Head of caudate nucleus (tissue), 42 donors: ENCODE measurements at regions not wholly inside any gene's neighbourhood (a gene's known extent, or its start where the extent isn't known, plus 50 kb on each side); places are given as distances from the start of the nearest gene placed in this dataset.
"Not testable (repeated sequence)": the region's sequence is repeated elsewhere in the genome, so short reads cannot be mapped to it uniquely, and the experiment has no call there.

Source experiments
- DNase-seq, 42 donors: peaks; one replicate each; pipeline versions ENCODE4 v3.0.0 to v3.0.0-alpha.2; 2020 to 2021; ENCODE audit warnings: mixed read lengths in 7 of 42
- intact Hi-C: fragments of 100-400 bp; cut with DNase I; formaldehyde crosslinking; loops from one replicate; pipeline ENCODE4 v1.15.0; 2022

GRCh38 chr12:83335748-83336147 is 649.0 kb downstream of the TMTC2 start:
- DNase-seq = no peak
- intact Hi-C loops = no loop called here

DNA sequence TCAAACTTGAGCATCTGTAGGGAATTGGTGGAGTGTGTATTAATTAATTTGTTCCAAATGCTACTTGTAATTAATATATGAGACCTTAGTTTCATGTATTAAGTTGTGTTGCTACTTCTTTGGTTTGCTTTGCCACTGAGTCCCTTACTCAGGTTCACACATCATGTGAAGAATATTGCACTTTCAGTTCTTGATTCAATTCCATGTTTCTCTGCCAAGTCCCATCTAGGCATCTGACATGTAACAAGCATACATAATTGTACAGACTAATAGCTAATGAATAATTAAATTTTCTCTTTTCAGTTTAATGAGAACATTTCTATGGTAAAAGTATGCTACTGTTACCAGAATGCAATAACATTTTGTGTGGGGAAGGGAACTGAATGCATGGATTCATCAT is 640.0 kb downstream of the TMTC2 start:
- intact Hi-C loops = no loop called here
- no peak for DNase-seq

DNA sequence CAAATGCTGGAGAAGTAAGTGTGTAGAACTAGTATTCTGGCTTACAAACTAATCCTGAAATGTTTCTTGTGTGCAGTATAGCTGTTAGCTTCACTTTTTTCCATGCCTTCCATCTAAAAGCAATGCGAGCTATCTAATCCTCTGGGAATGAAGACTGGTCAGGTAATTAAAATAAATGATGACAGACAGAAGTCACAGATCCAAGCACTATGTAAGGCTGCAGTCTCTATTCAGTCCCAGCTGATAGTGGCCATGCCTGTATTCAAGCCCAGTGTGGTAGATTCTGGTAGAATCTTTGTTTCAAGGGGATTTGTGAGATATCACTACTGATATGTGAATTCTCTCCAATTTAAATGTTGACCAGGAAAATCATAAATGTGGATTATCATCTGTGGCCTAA is 637.2 kb downstream of the TMTC2 start:
- no peak for DNase-seq
- intact Hi-C loops = no loop called here

- intact Hi-C loops = no loop called here
- DNase-seq = no peak
These were observed 636.1 kb downstream of the TMTC2 start for GRCh38 chr12:83322809-83323208.

DNA sequence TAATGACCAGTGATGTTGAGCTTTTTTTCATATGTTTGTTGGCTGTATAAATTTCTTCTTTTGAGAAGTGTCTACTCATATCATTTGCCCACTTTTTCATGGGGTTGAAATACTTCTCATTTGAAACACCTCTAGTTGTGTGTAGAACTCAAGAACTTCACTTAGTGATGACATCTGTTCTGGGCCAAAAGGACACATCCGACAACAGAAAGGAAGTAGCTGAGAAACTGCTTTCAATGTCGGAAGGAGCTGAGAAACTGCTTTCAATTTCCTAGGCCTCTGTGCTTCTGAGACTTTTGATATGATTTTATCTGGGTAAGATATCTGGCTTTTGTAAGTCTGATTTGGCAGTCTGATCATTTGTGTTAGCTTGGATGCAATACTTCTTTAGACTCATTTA is 635.3 kb downstream of the TMTC2 start:
- intact Hi-C loops = no loop called here
- no peak for DNase-seq

GRCh38 chr12:83320350-83320749 is 633.6 kb downstream of the TMTC2 start:
- DNase-seq = no peak
- intact Hi-C loops = no loop called here

DNA sequence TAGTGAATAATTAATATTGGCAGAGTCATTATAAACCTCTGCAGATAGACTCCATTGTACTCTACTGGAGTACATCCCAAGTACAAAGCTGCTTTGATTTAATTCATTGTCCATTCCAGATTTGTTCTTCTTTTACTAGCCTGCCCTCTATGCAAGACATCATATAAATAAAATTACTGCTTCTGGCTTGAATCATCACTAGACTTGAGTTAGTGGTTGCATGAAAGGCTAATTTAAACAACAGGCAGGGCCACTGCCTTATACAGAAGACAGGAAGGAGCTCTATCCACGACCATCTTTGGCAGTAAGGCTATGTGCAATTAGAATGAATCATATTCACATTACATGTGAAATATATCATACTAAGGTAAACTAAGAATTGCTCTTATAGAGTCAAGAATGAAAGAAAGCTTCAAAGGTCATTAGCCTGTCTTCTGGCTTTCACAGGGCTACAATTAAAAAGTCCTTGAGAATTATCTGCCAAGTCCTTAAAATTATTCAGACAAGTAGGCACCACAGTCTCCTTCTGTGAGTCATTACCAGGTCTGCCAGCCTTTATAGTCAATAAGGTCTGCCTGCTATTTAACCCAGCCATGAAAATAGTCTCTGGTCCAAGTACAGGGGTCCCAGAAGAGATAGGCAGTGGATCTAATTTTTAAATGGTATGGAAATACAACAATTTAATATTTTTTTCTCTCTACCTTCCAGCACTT is 631.8 kb downstream of the TMTC2 start:
- DNase-seq = no peak
- intact Hi-C loops = no loop called here

- intact Hi-C loops = no loop called here
- DNase-seq = no peak
These were observed 630.9 kb downstream of the TMTC2 start for GRCh38 chr12:83317595-83317994.

- intact Hi-C loops = no loop called here
- DNase-seq = no peak
These were observed 627.1 kb downstream of the TMTC2 start for GRCh38 chr12:83313827-83314226.

GRCh38 chr12:83313322-83313721 is 626.6 kb downstream of the TMTC2 start:
- no peak for DNase-seq
- intact Hi-C loops = no loop called here

DNA sequence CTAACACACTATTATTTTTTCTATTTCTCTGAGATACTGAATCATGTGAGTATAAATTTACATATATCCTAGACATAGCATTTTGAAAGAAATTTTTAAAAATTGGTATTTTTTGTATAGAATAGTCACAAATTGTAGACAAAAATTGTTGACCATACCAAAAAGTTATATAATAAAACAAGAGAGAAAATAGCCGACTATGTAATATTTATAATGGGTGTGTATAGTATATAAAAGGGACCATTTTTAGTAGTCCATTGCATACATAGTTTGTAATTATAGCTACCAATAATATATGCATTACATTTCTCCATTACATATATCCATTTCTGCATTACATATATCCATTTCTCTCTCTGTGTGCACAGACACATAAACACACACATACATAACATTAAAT is 590.2 kb downstream of the TMTC2 start:
- DNase-seq = no peak
- intact Hi-C loops = no loop called here

- intact Hi-C loops = no loop called here
- DNase-seq = no peak
These were observed 584.5 kb downstream of the TMTC2 start for GRCh38 chr12:83271201-83271600.

GRCh38 chr12:83265808-83266207 is 579.1 kb downstream of the TMTC2 start:
- no peak for DNase-seq
- intact Hi-C loops = no loop called here

GRCh38 chr12:83261998-83262397 is 575.3 kb downstream of the TMTC2 start:
- intact Hi-C loops = no loop called here

DNA sequence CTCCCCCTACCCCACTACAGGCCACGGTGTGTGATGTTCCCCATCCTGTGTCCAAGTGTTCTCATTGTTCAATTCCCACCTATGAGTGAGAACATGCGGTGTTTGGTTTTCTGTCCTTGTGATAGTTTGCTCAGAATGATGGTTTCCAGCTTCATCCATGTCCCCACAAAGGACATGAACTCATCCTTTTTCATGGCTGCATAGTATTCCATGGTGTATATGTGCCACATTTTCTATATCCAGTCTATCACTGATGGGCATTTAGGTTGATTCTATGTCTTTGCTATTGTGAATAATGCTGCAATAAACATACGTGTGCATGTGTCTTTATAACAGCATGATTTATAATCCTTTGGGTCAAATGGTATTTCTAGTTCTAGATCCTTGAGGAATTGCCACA is 573.4 kb downstream of the TMTC2 start:
- DNase-seq, intact Hi-C loops: not testable (repeated sequence)

More at GRCh38 chr12:83261998-83262397, 575.3 kb downstream of the TMTC2 start:
- no peak for DNase-seq

DNA sequence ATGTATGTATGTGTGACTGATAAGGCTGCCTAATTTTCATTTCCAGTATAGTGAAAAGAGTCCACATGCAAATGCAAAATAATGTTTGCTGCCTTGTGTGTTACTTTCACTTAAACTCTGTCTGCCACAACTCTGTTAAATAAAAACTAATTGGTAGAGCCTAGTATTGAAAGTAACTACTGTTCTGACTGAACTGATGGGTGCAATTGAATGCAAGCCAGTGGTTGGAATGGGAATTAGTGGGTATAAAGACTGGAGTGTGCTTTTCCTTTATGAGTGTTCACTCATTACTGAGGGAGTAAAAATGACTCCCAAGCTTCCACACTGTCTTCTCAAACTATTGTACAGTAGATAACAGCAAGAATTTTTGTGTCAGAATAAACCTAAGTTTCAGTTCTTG is 571.0 kb downstream of the TMTC2 start:
- intact Hi-C loops = no loop called here
- no peak for DNase-seq

GRCh38 chr12:83256562-83256961 is 569.9 kb downstream of the TMTC2 start:
- intact Hi-C loops = no loop called here
- DNase-seq = no peak

DNA sequence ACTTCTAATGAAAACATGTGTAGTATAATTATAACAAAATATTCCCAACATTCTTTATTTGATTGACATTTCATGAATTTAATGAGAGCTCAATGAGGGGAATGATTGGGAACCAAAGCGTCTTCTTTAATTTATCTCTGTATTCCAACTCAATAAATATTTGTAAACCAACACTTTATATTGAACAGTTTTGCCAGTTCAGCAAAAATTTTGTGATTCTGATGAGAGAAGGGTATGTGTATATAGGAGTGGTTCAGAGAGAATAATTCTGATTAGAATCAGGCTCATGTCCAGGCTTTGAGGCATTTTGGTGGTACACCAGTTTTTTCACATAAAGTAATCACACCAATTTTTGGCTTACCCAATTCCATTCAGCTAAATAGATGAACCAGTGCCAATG is 564.2 kb downstream of the TMTC2 start:
- intact Hi-C loops = no loop called here
- DNase-seq = no peak

- intact Hi-C loops = no loop called here
- no peak for DNase-seq
These were observed 558.5 kb downstream of the TMTC2 start for GRCh38 chr12:83245156-83245555.

- DNase-seq = no peak
- intact Hi-C loops = no loop called here
These were observed 557.3 kb downstream of the TMTC2 start for GRCh38 chr12:83244001-83244400.

DNA sequence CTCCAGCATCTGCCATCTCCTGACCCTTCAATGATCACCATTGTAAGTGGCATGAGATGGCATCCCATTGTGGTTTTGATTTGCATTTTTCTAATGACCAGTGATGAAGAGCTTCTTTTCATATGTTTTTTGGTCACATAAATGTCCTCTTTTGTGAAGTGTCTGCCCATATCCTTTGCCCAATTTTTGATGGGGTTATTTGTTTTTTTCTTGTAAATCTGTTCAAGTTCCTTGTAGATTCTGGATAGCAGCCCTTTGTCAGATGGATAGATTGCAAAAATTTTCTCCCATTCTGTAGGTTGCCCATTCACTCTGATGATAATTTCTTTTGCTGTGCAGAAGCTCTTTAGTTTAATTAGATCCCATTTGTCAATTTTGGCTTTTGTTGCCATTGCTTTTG is 547.3 kb downstream of the TMTC2 start:
- DNase-seq, intact Hi-C loops: not testable (repeated sequence)

DNA sequence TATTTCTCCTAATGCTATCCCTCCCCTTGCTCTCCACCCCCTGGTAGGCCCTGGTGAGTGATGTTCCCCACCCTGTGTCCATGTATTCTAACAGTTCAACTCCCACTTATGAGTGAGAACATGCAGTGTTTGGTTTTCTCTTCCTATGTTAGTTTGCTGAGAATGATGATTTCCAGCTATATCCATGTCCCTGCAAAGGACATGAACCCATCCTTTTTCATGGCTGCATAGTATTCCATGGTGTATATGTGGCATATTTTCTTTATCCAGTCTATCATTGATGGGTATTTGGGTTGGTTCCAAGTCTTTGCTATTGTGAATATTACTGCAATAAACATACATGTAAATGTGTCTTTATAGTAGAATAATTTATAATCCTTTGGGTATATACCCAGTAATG is 540.3 kb downstream of the TMTC2 start:
- DNase-seq, intact Hi-C loops: not testable (repeated sequence)
